HCT116 (cell line): ENCODE measurements at regions not wholly inside any gene's neighbourhood (a gene's known extent, or its start where the extent isn't known, plus 50 kb on each side); places are given as distances from the start of the nearest gene placed in this dataset.

Source experiments
- ATAC-seq: fragments of 200-7000 bp; cut with Tn5 transposase; 2 replicates; pipeline ENCODE4 v1.9.1; 2020; ENCODE audit warnings: mild to moderate bottlenecking, moderate library complexity
- BruUV-seq: library from RNA; stranded (reverse); fragments of 400-500 nt; replicated peaks from 2 replicates; lab custom pipeline; 2021; lab: Mats Ljungman, UMichigan
- CTCF ChIA-PET: fragments of 300-600 bp; sonication (Branson Sonifier 250); formaldehyde crosslinking; loops from one replicate; lab custom pipeline; 2021; ENCODE audit warnings: antibody characterized with exemption; lab: Charles Lee
- POLR2A ChIA-PET: fragments of 300-600, 350-600 bp; sonication (Branson Sonifier 250); formaldehyde crosslinking; loops from one replicate; lab custom pipeline; 2021; ENCODE audit warnings: antibody characterized with exemption; lab: Charles Lee
- RAD21 ChIA-PET, 2 experiments: fragments of 300-600 bp; sonication (Branson Sonifier 250); formaldehyde crosslinking; loops; one replicate each; lab custom pipeline; 2023; ENCODE audit warnings: low total read pairs in 2 of 2; ENCODE audit not compliant: uncharacterized antibody in 2 of 2, unreplicated experiment in 2 of 2, low non-redundant PET in 1 of 2; lab: Charles Lee
- DNase-seq: peaks from one replicate; pipeline ENCODE4 v3.0.0-alpha.2; 2010; ENCODE audit warnings: low read depth, low spot score
- H2AFZ ChIP-seq: fragments of 200-600 bp; shearing (Covaris generic), sonication (generic); 2 replicates; pipeline ENCODE4 v1.6.1; 2017; ENCODE audit warnings: low read depth, mixed run types, mixed read lengths, antibody characterized with exemption, low read length; ENCODE audit not compliant: poor library complexity, severe bottlenecking
- H3K27ac ChIP-seq: 2 replicates; pipeline ENCODE4 v1.5.1; 2012; ENCODE audit warnings: low read depth, low read length
- H3K27me3 ChIP-seq: fragments of 200-600 bp; sonication (generic); 2 replicates; pipeline ENCODE4 v1.6.1; 2016; ENCODE audit warnings: mixed run types, low read length, mixed read lengths; ENCODE audit not compliant: insufficient read depth
- H3K36me3 ChIP-seq, 2 experiments: fragments of 200-500 bp in 1 of 2; fragments of 200-600 bp in 1 of 2; sonication (Bioruptor generic) in 1 of 2; sonication (generic) in 1 of 2; 2 replicates each; pipeline versions ENCODE4 v1.5.1 to v1.6.1; 2014 to 2016; ENCODE audit warnings: low read length in 2 of 2, inconsistent platforms in 1 of 2, mixed read lengths in 1 of 2, mixed run types in 1 of 2; ENCODE audit not compliant: insufficient read depth in 2 of 2, control insufficient read depth in 1 of 2
- H3K4me1 ChIP-seq, 2 experiments: fragments of 200-600 bp in 1 of 2; sonication (generic) in 1 of 2; 2 replicates each; pipeline versions ENCODE4 v1.5.1 to v1.6.1; 2012 to 2017; ENCODE audit warnings: low read length in 2 of 2, inconsistent platforms in 1 of 2, mild to moderate bottlenecking in 1 of 2, mixed read lengths in 1 of 2, mixed run types in 1 of 2, moderate library complexity in 1 of 2; ENCODE audit not compliant: insufficient read depth in 2 of 2, control insufficient read depth in 1 of 2
- H3K4me2 ChIP-seq: fragments of 200-600 bp; sonication (generic); 2 replicates; pipeline ENCODE4 v1.6.1; 2017; ENCODE audit warnings: mixed run types, low read length, mixed read lengths
- H3K4me3 ChIP-seq, 2 experiments: fragments of 200-600 bp in 1 of 2; sonication (generic) in 1 of 2; replicated peaks in 1 of 2; 2 replicates each; pipeline ENCODE4 v1.5.1; 2011 to 2016; ENCODE audit warnings: low read length in 2 of 2, control low read depth in 1 of 2, low read depth in 1 of 2, mild to moderate bottlenecking in 1 of 2, mixed read lengths in 1 of 2, mixed run types in 1 of 2
- H3K79me2 ChIP-seq: fragments of 200-600 bp; sonication (generic); 2 replicates; pipeline ENCODE4 v1.6.1; 2017; ENCODE audit warnings: mild to moderate bottlenecking, mixed run types, low read length, moderate library complexity, mixed read lengths; ENCODE audit not compliant: insufficient read depth
- H3K9ac ChIP-seq: fragments of 200-600 bp; sonication (generic); 2 replicates; pipeline ENCODE4 v1.6.1; 2016; ENCODE audit warnings: low read length, mixed read lengths
- H3K9me2 ChIP-seq: fragments of 200-600 bp; sonication (generic), shearing (Covaris generic); 2 replicates; pipeline ENCODE4 v1.6.1; 2017; ENCODE audit warnings: mixed run types, mild to moderate bottlenecking, moderate library complexity; ENCODE audit not compliant: insufficient read depth
- H3K9me3 ChIP-seq, 2 experiments: fragments of 200-500 bp in 1 of 2; fragments of 200-600 bp in 1 of 2; sonication (Bioruptor generic) in 1 of 2; sonication (generic) in 1 of 2; 2 replicates each; pipeline ENCODE4 v1.6.1; 2014 to 2017; ENCODE audit warnings: low read length in 2 of 2, mixed read lengths in 2 of 2, inconsistent platforms in 1 of 2, low read depth in 1 of 2, mild to moderate bottlenecking in 1 of 2, mixed run types in 1 of 2, moderate library complexity in 1 of 2; ENCODE audit not compliant: control insufficient read depth in 1 of 2, insufficient read depth in 1 of 2
- H4K20me1 ChIP-seq: fragments of 200-600 bp; sonication (generic), shearing (Covaris generic); 2 replicates; pipeline ENCODE4 v1.6.1; 2017; ENCODE audit warnings: mixed run types, mild to moderate bottlenecking, moderate library complexity; ENCODE audit not compliant: insufficient read depth
- ATF3 ChIP-seq: IDR thresholded peaks from 2 replicates; pipeline ENCODE4 v1.6.1; 2012
- CBX3 ChIP-seq: IDR thresholded peaks from 2 replicates; pipeline ENCODE4 v1.6.1; 2012; ENCODE audit warnings: low read depth
- CTCF ChIP-seq, 3 experiments: fragments of 200-600 bp in 1 of 3; sonication (generic) in 1 of 3; IDR thresholded peaks in 2 of 3; conservative IDR thresholded peaks in 1 of 3; 2 replicates each; pipeline ENCODE4 v1.5.1; 2012 to 2017; ENCODE audit warnings: low read depth in 2 of 3, low read length in 2 of 3, antibody characterized with exemption in 1 of 3, borderline replicate concordance in 1 of 3, control low read depth in 1 of 3, mild to moderate bottlenecking in 1 of 3, mixed read lengths in 1 of 3, mixed run types in 1 of 3, moderate library complexity in 1 of 3; ENCODE audit not compliant: insufficient read depth in 1 of 3
- EZH2 ChIP-seq: fragments of 200-600 bp; sonication (generic); IDR thresholded peaks from 2 replicates; pipeline ENCODE4 v1.6.1; 2017; ENCODE audit warnings: antibody characterized with exemption, mixed run types
- EZH2phosphoT487 ChIP-seq: fragments of 200-600 bp; IDR thresholded peaks from 2 replicates; pipeline ENCODE4 v1.6.1; 2018; ENCODE audit warnings: antibody characterized with exemption, borderline replicate concordance
- FOSL1 ChIP-seq: IDR thresholded peaks from 2 replicates; pipeline ENCODE4 v1.6.1; 2012; ENCODE audit warnings: low read depth
- JUND ChIP-seq: IDR thresholded peaks from 2 replicates; pipeline ENCODE4 v1.6.1; 2012
- POLR2A ChIP-seq: IDR thresholded peaks from 2 replicates; pipeline ENCODE4 v1.7.0; 2011; ENCODE audit warnings: borderline replicate concordance; ENCODE audit not compliant: insufficient read depth, insufficient read length; ENCODE audit errors: extremely low read depth
- POLR2AphosphoS5 ChIP-seq: IDR thresholded peaks from 2 replicates; pipeline ENCODE4 v1.6.1; 2011; ENCODE audit warnings: mild to moderate bottlenecking, low read depth, low read length, moderate library complexity
- REST ChIP-seq: IDR thresholded peaks from 2 replicates; pipeline ENCODE4 v1.6.1; 2012; ENCODE audit warnings: low read depth
- SIN3A ChIP-seq: IDR thresholded peaks from 2 replicates; pipeline ENCODE4 v1.6.1; 2012; ENCODE audit warnings: low read depth
- SP1 ChIP-seq: IDR thresholded peaks from 2 replicates; pipeline ENCODE4 v1.6.1; 2012; ENCODE audit warnings: low read depth
- SRF ChIP-seq: IDR thresholded peaks from 2 replicates; pipeline ENCODE4 v1.6.1; 2012; ENCODE audit warnings: low read depth
- TCF7L2 ChIP-seq: IDR thresholded peaks from 2 replicates; pipeline ENCODE4 v1.7.0; 2011; ENCODE audit warnings: borderline replicate concordance, inconsistent platforms; ENCODE audit not compliant: insufficient read depth, insufficient read length; ENCODE audit errors: extremely low read depth
- YY1 ChIP-seq: IDR thresholded peaks from 2 replicates; pipeline ENCODE4 v1.6.1; 2011; ENCODE audit warnings: low read length, low read depth, moderate library complexity, mild to moderate bottlenecking; ENCODE audit not compliant: insufficient replicate concordance; ENCODE audit errors: extremely low read depth
- ZNF274 ChIP-seq: fragments of 200-500 bp; sonication (Bioruptor generic); IDR thresholded peaks from 2 replicates; pipeline ENCODE4 v1.6.1; 2014; ENCODE audit warnings: mild to moderate bottlenecking, low read depth, low read length, inconsistent platforms
- intact Hi-C: fragments of 100-400 bp; cut with micrococcal nuclease; formaldehyde crosslinking; loops from 2 replicates; pipeline ENCODE4 v1.10.0; 2022
- TF ChIP-seq, protein P1 (sequence below): IDR thresholded peaks from 2 replicates; pipeline ENCODE4 v1.6.1; 2011; ENCODE audit warnings: mild to moderate bottlenecking, low read length, moderate library complexity; ENCODE audit not compliant: insufficient replicate concordance; ENCODE audit errors: extremely low read depth

DNA sequence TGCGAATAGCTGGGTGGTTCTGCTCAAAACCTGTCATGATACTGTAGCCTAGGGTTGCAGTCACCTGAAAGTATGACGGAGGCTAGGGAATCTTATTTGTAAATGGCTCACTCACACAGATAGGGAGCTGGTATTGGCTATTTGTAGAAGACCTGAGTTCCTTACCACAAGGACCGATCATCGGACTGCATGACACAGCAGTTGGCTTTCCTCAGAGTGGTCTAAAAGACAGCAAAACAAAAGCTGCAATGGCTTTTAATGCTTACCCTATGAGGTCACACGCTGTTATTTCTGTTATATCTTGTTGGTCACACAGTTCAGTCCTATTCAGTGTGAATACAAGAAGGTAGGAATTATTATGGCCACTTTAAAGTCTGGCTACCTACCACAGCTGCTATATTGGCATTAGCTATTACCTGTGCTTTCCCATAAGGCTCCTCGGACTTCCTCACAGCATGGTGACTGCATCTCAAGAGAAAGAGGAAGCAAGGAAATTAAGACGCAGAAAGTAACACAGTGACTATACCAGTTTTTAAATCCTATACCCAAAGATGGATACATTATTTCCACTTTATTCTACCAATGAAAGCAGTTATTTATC, 68.4 kb upstream of the LRRC7 start:
- Histone ChIP-seq H2AFZ (no peak overlapping the region), H3K4me1 (no peaks in the 10 kb centered on the region), H3K9me3 (no peaks in the 10 kb centered on the region), H3K9ac (no peak overlapping the region), H3K36me3 (no peaks in the 10 kb centered on the region), H4K20me1 (no peaks in the 10 kb centered on the region), H3K4me2 (no peak overlapping the region), H3K27ac (no peak overlapping the region), H3K79me2 (no peaks in the 10 kb centered on the region), H3K9me2 (no peaks in the 10 kb centered on the region), H3K27me3 (peaks cover 11% of the 10 kb centered on the region), H3K4me3 (no peak overlapping the region)
- no peak for TF ChIP-seq POLR2A
- no peak for TF ChIP-seq SP1
- no peak for TF ChIP-seq EZH2
- no peak for TF ChIP-seq CBX3
- TF ChIP-seq CTCF (IDR thresholded peaks at IDR 0.05 in 2 of 3, conservative IDR thresholded peaks at IDR 0.05 in 1 of 3; ENCODE audit: borderline replicate concordance in 1 of 3, insufficient read depth in 1 of 3, low read depth in 2 of 3, low read length in 2 of 3): no peak
- no peak for TF ChIP-seq POLR2AphosphoS5
- TF ChIP-seq EZH2phosphoT487: no peak
- no peak for TF ChIP-seq ZNF274
- TF ChIP-seq FOSL1: no peak
- TF ChIP-seq, protein P1, sequence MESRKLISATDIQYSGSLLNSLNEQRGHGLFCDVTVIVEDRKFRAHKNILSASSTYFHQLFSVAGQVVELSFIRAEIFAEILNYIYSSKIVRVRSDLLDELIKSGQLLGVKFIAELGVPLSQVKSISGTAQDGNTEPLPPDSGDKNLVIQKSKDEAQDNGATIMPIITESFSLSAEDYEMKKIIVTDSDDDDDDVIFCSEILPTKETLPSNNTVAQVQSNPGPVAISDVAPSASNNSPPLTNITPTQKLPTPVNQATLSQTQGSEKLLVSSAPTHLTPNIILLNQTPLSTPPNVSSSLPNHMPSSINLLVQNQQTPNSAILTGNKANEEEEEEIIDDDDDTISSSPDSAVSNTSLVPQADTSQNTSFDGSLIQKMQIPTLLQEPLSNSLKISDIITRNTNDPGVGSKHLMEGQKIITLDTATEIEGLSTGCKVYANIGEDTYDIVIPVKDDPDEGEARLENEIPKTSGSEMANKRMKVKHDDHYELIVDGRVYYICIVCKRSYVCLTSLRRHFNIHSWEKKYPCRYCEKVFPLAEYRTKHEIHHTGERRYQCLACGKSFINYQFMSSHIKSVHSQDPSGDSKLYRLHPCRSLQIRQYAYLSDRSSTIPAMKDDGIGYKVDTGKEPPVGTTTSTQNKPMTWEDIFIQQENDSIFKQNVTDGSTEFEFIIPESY: no peak
- TF ChIP-seq TCF7L2: no peak
- no peak for TF ChIP-seq YY1
- no peak for TF ChIP-seq REST
- no peak for TF ChIP-seq ATF3
- TF ChIP-seq SIN3A: no peak
- TF ChIP-seq JUND: no peak
- TF ChIP-seq SRF: no peak
- RAD21 ChIA-PET: no interaction called here
- BruUV-seq: no TSS peak
- intact Hi-C loops: no loop called here
- DNase-seq (no peak), ATAC-seq (no peak)
- CTCF ChIA-PET: no interaction called here
- POLR2A ChIA-PET: no interaction called here
